K562 (cell line): ENCODE measurements at regions not wholly inside any gene's neighbourhood (a gene's known extent, or its start where the extent isn't known, plus 50 kb on each side); places are given as distances from the start of the nearest gene placed in this dataset.

ENCODE experiments used
- EZH2 ChIP-seq: IDR thresholded peaks from 2 replicates; pipeline ENCODE4 v1.6.1; 2012; ENCODE audit warnings: low read depth, mild to moderate bottlenecking, inconsistent platforms, low read length, borderline replicate concordance
- GABPA ChIP-seq: fragments of 200-800 bp; sonication (Bioruptor generic); conservative IDR thresholded peaks from 2 replicates; pipeline ENCODE4 v1.6.1; 2016; ENCODE audit warnings: low read depth, missing genetic modification characterization, missing compliant biosample characterization
- GTF2F1 ChIP-seq: IDR thresholded peaks from 2 replicates; pipeline ENCODE4 v1.6.1; 2011; ENCODE audit warnings: low read depth, low read length, improper control_type of control experiment
- HCFC1 ChIP-seq: IDR thresholded peaks from 2 replicates; pipeline ENCODE4 v1.6.1; 2012; ENCODE audit warnings: low read depth, low read length, improper control_type of control experiment
- HOXB6 ChIP-seq: fragments of 250-450 bp; sonication (Bioruptor Pico); IDR thresholded peaks from 2 replicates; pipeline ENCODE4 v1.5.1; 2022; ENCODE audit warnings: mild to moderate bottlenecking, borderline replicate concordance
- NR3C1 ChIP-seq: sonication (generic); formaldehyde crosslinking; IDR thresholded peaks from 2 replicates; pipeline ENCODE4 v1.8.1; 2022; ENCODE audit warnings: missing genetic modification reagents
- RBBP5 ChIP-seq: fragments of 200-600 bp; sonication (generic); IDR thresholded peaks from 2 replicates; pipeline ENCODE4 v1.6.1; 2012; ENCODE audit warnings: borderline replicate concordance, mild to moderate bottlenecking, low read length, control low read depth, inconsistent platforms; ENCODE audit not compliant: insufficient read depth, poor library complexity, severe bottlenecking
- SIN3B ChIP-seq: fragments of 450-650 bp; IDR thresholded peaks from 2 replicates; pipeline ENCODE4 v1.6.1; 2017; ENCODE audit warnings: low read depth, mild to moderate bottlenecking, moderate library complexity
- STAT5B ChIP-seq: fragments of 250-450 bp; sonication (Bioruptor Pico); IDR thresholded peaks from 2 replicates; pipeline ENCODE4 v1.8.0; 2021; ENCODE audit warnings: mild to moderate bottlenecking, inconsistent platforms
- YY1 ChIP-seq, 3 experiments: IDR thresholded peaks; 2 replicates each; pipeline ENCODE4 v1.6.1; 2011; ENCODE audit warnings: low read length in 2 of 3, mild to moderate bottlenecking in 2 of 3, moderate library complexity in 2 of 3, borderline replicate concordance in 1 of 3, control low read depth in 1 of 3, low read depth in 1 of 3; ENCODE audit not compliant: insufficient read depth in 3 of 3, insufficient replicate concordance in 2 of 3, control insufficient read depth in 1 of 3, insufficient read length in 1 of 3; ENCODE audit errors: extremely low read depth in 1 of 3
- ZNF780A ChIP-seq: fragments of 250-450 bp; sonication (Bioruptor Pico); IDR thresholded peaks from 2 replicates; pipeline ENCODE4 v1.5.0; 2021; ENCODE audit warnings: mild to moderate bottlenecking
- ZSCAN29 ChIP-seq: fragments of 450-650 bp; IDR thresholded peaks from 2 replicates; pipeline ENCODE4 v1.6.1; 2017
- TF ChIP-seq, protein P1 (sequence below): fragments of 450-650 bp; IDR thresholded peaks from 2 replicates; pipeline ENCODE4 v1.7.1; 2018; ENCODE audit warnings: mild to moderate bottlenecking, low read depth; ENCODE audit not compliant: partially characterized antibody
- TF ChIP-seq, protein P2 (sequence below), 3 experiments: IDR thresholded peaks in 2 of 3; conservative IDR thresholded peaks in 1 of 3; 2 replicates each; pipeline ENCODE4 v1.5.1; 2011 to 2012; ENCODE audit warnings: low read length in 3 of 3, mild to moderate bottlenecking in 3 of 3, control low read depth in 2 of 3, improper control_type of control experiment in 1 of 3, inconsistent platforms in 1 of 3, low read depth in 1 of 3, mixed read lengths in 1 of 3, moderate library complexity in 1 of 3; ENCODE audit not compliant: insufficient read depth in 2 of 3

DNA sequence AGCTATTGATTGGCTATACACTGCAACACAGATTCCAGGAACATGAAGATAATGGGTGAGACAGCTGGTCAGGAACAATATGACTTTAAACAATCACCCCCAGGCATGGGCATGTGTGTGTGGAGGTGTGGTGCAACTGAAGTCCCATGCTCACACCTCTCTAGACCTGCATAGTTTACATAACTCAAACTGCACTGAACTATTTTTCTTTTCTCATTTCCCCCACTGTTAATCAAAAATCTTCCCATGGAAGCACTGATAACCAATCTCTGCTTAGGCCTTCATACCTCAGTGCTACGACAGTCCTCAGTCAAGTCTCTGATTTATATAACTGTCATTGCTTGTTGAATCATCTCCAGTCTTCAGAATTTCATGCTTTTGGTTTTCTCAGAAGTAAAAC, 600.2 kb downstream of the NTRK3 start:
- TF ChIP-seq ZSCAN29, result no peak
- TF ChIP-seq HCFC1, result no peak
- TF ChIP-seq GTF2F1, result no peak
- TF ChIP-seq, protein P1, sequence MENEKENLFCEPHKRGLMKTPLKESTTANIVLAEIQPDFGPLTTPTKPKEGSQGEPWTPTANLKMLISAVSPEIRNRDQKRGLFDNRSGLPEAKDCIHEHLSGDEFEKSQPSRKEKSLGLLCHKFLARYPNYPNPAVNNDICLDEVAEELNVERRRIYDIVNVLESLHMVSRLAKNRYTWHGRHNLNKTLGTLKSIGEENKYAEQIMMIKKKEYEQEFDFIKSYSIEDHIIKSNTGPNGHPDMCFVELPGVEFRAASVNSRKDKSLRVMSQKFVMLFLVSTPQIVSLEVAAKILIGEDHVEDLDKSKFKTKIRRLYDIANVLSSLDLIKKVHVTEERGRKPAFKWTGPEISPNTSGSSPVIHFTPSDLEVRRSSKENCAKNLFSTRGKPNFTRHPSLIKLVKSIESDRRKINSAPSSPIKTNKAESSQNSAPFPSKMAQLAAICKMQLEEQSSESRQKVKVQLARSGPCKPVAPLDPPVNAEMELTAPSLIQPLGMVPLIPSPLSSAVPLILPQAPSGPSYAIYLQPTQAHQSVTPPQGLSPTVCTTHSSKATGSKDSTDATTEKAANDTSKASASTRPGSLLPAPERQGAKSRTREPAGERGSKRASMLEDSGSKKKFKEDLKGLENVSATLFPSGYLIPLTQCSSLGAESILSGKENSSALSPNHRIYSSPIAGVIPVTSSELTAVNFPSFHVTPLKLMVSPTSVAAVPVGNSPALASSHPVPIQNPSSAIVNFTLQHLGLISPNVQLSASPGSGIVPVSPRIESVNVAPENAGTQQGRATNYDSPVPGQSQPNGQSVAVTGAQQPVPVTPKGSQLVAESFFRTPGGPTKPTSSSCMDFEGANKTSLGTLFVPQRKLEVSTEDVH, result no peak
- no peak for TF ChIP-seq STAT5B
- no peak for TF ChIP-seq EZH2
- TF ChIP-seq, protein P2, sequence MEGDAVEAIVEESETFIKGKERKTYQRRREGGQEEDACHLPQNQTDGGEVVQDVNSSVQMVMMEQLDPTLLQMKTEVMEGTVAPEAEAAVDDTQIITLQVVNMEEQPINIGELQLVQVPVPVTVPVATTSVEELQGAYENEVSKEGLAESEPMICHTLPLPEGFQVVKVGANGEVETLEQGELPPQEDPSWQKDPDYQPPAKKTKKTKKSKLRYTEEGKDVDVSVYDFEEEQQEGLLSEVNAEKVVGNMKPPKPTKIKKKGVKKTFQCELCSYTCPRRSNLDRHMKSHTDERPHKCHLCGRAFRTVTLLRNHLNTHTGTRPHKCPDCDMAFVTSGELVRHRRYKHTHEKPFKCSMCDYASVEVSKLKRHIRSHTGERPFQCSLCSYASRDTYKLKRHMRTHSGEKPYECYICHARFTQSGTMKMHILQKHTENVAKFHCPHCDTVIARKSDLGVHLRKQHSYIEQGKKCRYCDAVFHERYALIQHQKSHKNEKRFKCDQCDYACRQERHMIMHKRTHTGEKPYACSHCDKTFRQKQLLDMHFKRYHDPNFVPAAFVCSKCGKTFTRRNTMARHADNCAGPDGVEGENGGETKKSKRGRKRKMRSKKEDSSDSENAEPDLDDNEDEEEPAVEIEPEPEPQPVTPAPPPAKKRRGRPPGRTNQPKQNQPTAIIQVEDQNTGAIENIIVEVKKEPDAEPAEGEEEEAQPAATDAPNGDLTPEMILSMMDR (IDR thresholded peaks at IDR 0.05 in 2 of 3, conservative IDR thresholded peaks at IDR 0.05 in 1 of 3; ENCODE audit: insufficient read depth in 2 of 3, low read depth in 1 of 3, low read length in 3 of 3), result no peak
- TF ChIP-seq GABPA (tag), result no peak
- no peak for TF ChIP-seq ZNF780A (CRISPR knock-in tag)
- TF ChIP-seq YY1 (IDR thresholded peaks at IDR 0.05; ENCODE audit: borderline replicate concordance in 1 of 3, control insufficient read depth in 1 of 3, extremely low read depth in 1 of 3, insufficient read depth in 3 of 3, insufficient read length in 1 of 3, insufficient replicate concordance in 2 of 3, low read depth in 1 of 3, low read length in 2 of 3), result no peak
- no peak for TF ChIP-seq HOXB6 (CRISPR knock-in tag)
- no peak for TF ChIP-seq RBBP5
- no peak for TF ChIP-seq SIN3B
- no peak for TF ChIP-seq NR3C1
